SK-N-SH (cell line): ENCODE measurements at regions not wholly inside any gene's neighbourhood (a gene's known extent, or its start where the extent isn't known, plus 50 kb on each side); places are given as distances from the start of the nearest gene placed in this dataset.

Experiments
- CTCF ChIA-PET: fragments of 300-600, 350-600 bp; formaldehyde crosslinking; extraction: SDS; loops from one replicate; lab custom pipeline; 2021; lab: Yijun Ruan, JAX
- POLR2A ChIA-PET: fragments of 350-600 bp; sonication (Branson Sonifier 250); formaldehyde crosslinking; extraction: SDS; loops from one replicate; lab custom pipeline; 2020; ENCODE audit warnings: antibody characterized with exemption, inconsistent platforms; lab: Yijun Ruan, JAX
- DNase-seq: peaks from one replicate; pipeline ENCODE4 v3.0.0; 2012
- H2AFZ ChIP-seq: fragments of 200-600 bp; sonication (generic); 2 replicates; pipeline ENCODE4 v1.8.1; 2016; ENCODE audit warnings: antibody characterized with exemption, mild to moderate bottlenecking, low read depth
- H3F3A ChIP-seq: fragments of 200-600 bp; sonication (generic); replicated peaks from 2 replicates; pipeline ENCODE3; 2016; ENCODE audit warnings: antibody characterized with exemption, mild to moderate bottlenecking; ENCODE audit not compliant: insufficient read depth
- H3K27ac ChIP-seq, 2 experiments: fragments of 200-500 bp in 1 of 2; fragments of 200-600 bp in 1 of 2; sonication (Bioruptor generic) in 1 of 2; sonication (generic), shearing (Covaris generic) in 1 of 2; 2 replicates each; pipeline versions ENCODE4 v1.5.1 to v1.6.1; 2014 to 2016; ENCODE audit warnings: low read depth in 2 of 2, inconsistent platforms in 1 of 2, low read length in 1 of 2, mild to moderate bottlenecking in 1 of 2, mixed read lengths in 1 of 2
- H3K27me3 ChIP-seq: fragments of 200-600 bp; sonication (generic), shearing (Covaris generic); 2 replicates; pipeline ENCODE4 v1.6.1; 2016; ENCODE audit warnings: mixed run types; ENCODE audit not compliant: insufficient read depth
- H3K36me3 ChIP-seq, 2 experiments: fragments of 200-500 bp in 1 of 2; fragments of 200-600 bp in 1 of 2; sonication (Bioruptor generic) in 1 of 2; sonication (generic) in 1 of 2; replicated peaks in 1 of 2; 2 replicates each; pipeline versions ENCODE3 to v1.5.1; 2014 to 2016; ENCODE audit warnings: low read length in 1 of 2, mild to moderate bottlenecking in 1 of 2; ENCODE audit not compliant: insufficient read depth in 2 of 2, control insufficient read depth in 1 of 2
- H3K4me1 ChIP-seq, 2 experiments: fragments of 200-500 bp in 1 of 2; fragments of 200-600 bp in 1 of 2; sonication (Bioruptor generic) in 1 of 2; sonication (generic), shearing (Covaris generic) in 1 of 2; 2 replicates each; pipeline versions ENCODE4 v1.5.1 to v1.6.1; 2014 to 2016; ENCODE audit warnings: low read depth in 1 of 2, low read length in 1 of 2, mixed run types in 1 of 2; ENCODE audit not compliant: insufficient read depth in 2 of 2, control insufficient read depth in 1 of 2
- H3K4me2 ChIP-seq: fragments of 200-600 bp; sonication (generic), shearing (Covaris generic); 2 replicates; pipeline ENCODE4 v1.6.1; 2017; ENCODE audit warnings: mixed run types
- H3K4me3 ChIP-seq, 2 experiments: fragments of 200-500 bp in 1 of 2; fragments of 200-600 bp in 1 of 2; sonication (Bioruptor generic) in 1 of 2; sonication (generic), shearing (Covaris generic) in 1 of 2; 2 replicates each; pipeline versions ENCODE4 v1.5.1 to v1.8.1; 2014 to 2016; ENCODE audit warnings: low read depth in 2 of 2, inconsistent platforms in 1 of 2, low read length in 1 of 2, mild to moderate bottlenecking in 1 of 2, mixed read lengths in 1 of 2, moderate library complexity in 1 of 2
- H3K79me2 ChIP-seq: fragments of 200-600 bp; sonication (generic); 2 replicates; pipeline ENCODE4 v1.8.1; 2017; ENCODE audit warnings: mild to moderate bottlenecking; ENCODE audit not compliant: insufficient read depth
- H3K9ac ChIP-seq: fragments of 200-600 bp; sonication (generic); 2 replicates; pipeline ENCODE4 v1.6.1; 2017; ENCODE audit warnings: mixed run types
- H3K9me2 ChIP-seq: fragments of 200-600 bp; sonication (generic); 2 replicates; pipeline ENCODE4 v1.6.1; 2017; ENCODE audit warnings: mixed run types
- H3K9me3 ChIP-seq: fragments of 200-600 bp; sonication (generic); 2 replicates; pipeline ENCODE4 v1.6.1; 2017; ENCODE audit warnings: mixed run types, mild to moderate bottlenecking, moderate library complexity
- H4K20me1 ChIP-seq: fragments of 200-600 bp; sonication (generic); 2 replicates; pipeline ENCODE4 v1.6.1; 2017; ENCODE audit warnings: mild to moderate bottlenecking, mixed run types; ENCODE audit not compliant: insufficient read depth
- ELF1 ChIP-seq: IDR thresholded peaks from 2 replicates; pipeline ENCODE4 v1.4.0; 2012
- EP300 ChIP-seq, 2 experiments: IDR thresholded peaks; 2 replicates each; pipeline versions ENCODE4 v1.4.0 to v1.6.1; 2012; ENCODE audit warnings: borderline replicate concordance in 1 of 2, low read depth in 1 of 2, low read length in 1 of 2
- EZH2phosphoT487 ChIP-seq: fragments of 200-600 bp; sonication (generic); IDR thresholded peaks from 2 replicates; pipeline ENCODE4 v1.6.1; 2017; ENCODE audit warnings: low read depth, mixed run types, mild to moderate bottlenecking, antibody characterized with exemption, moderate library complexity, borderline replicate concordance
- FOSL2 ChIP-seq: IDR thresholded peaks from 2 replicates; pipeline ENCODE4 v1.4.0; 2012; ENCODE audit warnings: low read depth, mild to moderate bottlenecking, moderate library complexity, borderline replicate concordance
- GABPA ChIP-seq: IDR thresholded peaks from 2 replicates; pipeline ENCODE4 v1.4.0; 2012; ENCODE audit warnings: low read depth, mild to moderate bottlenecking
- JUND ChIP-seq: IDR thresholded peaks from 2 replicates; pipeline ENCODE4 v1.4.0; 2012
- NFIC ChIP-seq: IDR thresholded peaks from 2 replicates; pipeline ENCODE4 v1.4.0; 2012; ENCODE audit warnings: borderline replicate concordance
- NRF1 ChIP-seq: IDR thresholded peaks from 2 replicates; pipeline ENCODE4 v1.6.1; 2012; ENCODE audit warnings: low read depth, mild to moderate bottlenecking, low read length
- REST ChIP-seq: IDR thresholded peaks from 2 replicates; pipeline ENCODE4 v1.6.1; 2012; ENCODE audit warnings: mild to moderate bottlenecking, low read depth, low read length, moderate library complexity
- RXRA ChIP-seq: IDR thresholded peaks from 2 replicates; pipeline ENCODE4 v1.4.0; 2012; ENCODE audit warnings: low read depth, mild to moderate bottlenecking, borderline replicate concordance
- SIN3A ChIP-seq: IDR thresholded peaks from 2 replicates; pipeline ENCODE4 v1.6.1; 2012; ENCODE audit warnings: low read depth, mild to moderate bottlenecking, low read length, moderate library complexity, borderline replicate concordance
- SMC3 ChIP-seq: IDR thresholded peaks from 2 replicates; pipeline ENCODE4 v1.6.1; 2012; ENCODE audit warnings: low read depth, low read length, improper control_type of control experiment
- TAF1 ChIP-seq: IDR thresholded peaks from 2 replicates; pipeline ENCODE4 v1.6.1; 2012; ENCODE audit warnings: low read depth, mild to moderate bottlenecking, low read length, moderate library complexity, borderline replicate concordance
- WGBS: methylation state at CpG from one replicate; pipeline ENCODE4 v1.1.6; 2017; ENCODE audit warnings: low lambda C conversion rate; 5-methylcytosine and 5-hydroxymethylcytosine counted together
- TF ChIP-seq, protein P1 (sequence below): IDR thresholded peaks from 2 replicates; pipeline ENCODE4 v1.4.0; 2012; ENCODE audit warnings: low read depth, borderline replicate concordance
- TF ChIP-seq, protein P2 (sequence below): fragments of 150-350 bp; IDR thresholded peaks from 2 replicates; pipeline ENCODE4 v1.6.1; 2017; ENCODE audit warnings: antibody characterized with exemption, low read length, low read depth, borderline replicate concordance

DNA sequence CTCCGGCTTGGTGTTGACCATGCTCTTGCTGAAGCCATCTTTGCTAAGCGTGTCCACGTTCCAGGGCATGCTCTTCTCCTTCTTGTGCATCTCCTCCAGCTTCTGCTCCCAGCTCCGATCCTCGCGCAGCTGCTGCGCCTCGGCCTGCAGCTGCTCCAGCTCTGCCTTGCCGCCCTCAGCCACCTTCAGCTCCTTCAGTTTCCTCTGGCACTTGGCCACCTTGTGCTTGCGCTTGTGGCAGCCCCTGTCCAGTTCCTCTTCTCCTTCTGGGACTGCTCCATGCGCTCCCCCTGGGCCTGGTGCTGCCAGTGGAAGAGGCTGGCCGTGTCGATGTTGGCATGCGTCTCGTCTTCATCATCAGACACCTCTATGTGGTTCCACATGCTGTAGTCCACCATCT is 128.3 kb upstream of the CLINT1 start:
- 73% methylated on average over 15 of the region's 15 CpGs for WGBS
- H3K79me2 ChIP-seq = no peaks in the 10 kb centered on the region
- H3K36me3 ChIP-seq = no peaks in the 10 kb centered on the region
- H3K9me2 ChIP-seq = no peaks in the 10 kb centered on the region
- H2AFZ ChIP-seq = no peak overlapping the region
- H3K27me3 ChIP-seq = no peaks in the 10 kb centered on the region
- no peaks in the 10 kb centered on the region for H3F3A ChIP-seq
- H3K4me1 ChIP-seq = no peaks in the 10 kb centered on the region; a peak in 1 of 4 replicates
- H4K20me1 ChIP-seq = no peaks in the 10 kb centered on the region
- no peak for DNase-seq
- H3K4me3 ChIP-seq = no peak overlapping the region
- no peaks in the 10 kb centered on the region for H3K9me3 ChIP-seq
- H3K27ac ChIP-seq = no peak overlapping the region
- ChIA-PET POLR2A (no interaction called here), CTCF (no interaction called here)
- H3K9ac ChIP-seq = no peak overlapping the region
- TF ChIP-seq NFIC (no peak), SIN3A (no peak), NRF1 (no peak), FOSL2 (no peak)
- no peak overlapping the region for H3K4me2 ChIP-seq

GRCh38 chr5:157986431-157986990 is 127.6 kb upstream of the CLINT1 start:
- H3K4me2 ChIP-seq = no peak overlapping the region
- H4K20me1 ChIP-seq = no peaks in the 10 kb centered on the region
- no peaks in the 10 kb centered on the region for H3K36me3 ChIP-seq
- WGBS = 78% methylated on average over 15 of the region's 29 CpGs
- H3K4me1 ChIP-seq = no peaks in the 10 kb centered on the region; a peak in 1 of 4 replicates
- H2AFZ ChIP-seq = no peak overlapping the region
- H3K4me3 ChIP-seq = no peak overlapping the region
- ChIA-PET POLR2A (no interaction called here), CTCF (interaction anchor here (1.3 kb wide), 1 partner anchor 38 kb away, joined by 7 read pairs; no protein-coding TSS in a partner anchor)
- TF ChIP-seq ELF1 (no peak), EZH2phosphoT487 (no peak), EP300 (IDR thresholded peaks at IDR 0.05; ENCODE audit: borderline replicate concordance in 1 of 2, low read depth in 1 of 2, low read length in 1 of 2) (no peak)
- no peaks in the 10 kb centered on the region for H3K9me3 ChIP-seq
- H3F3A ChIP-seq = no peaks in the 10 kb centered on the region
- H3K27me3 ChIP-seq = no peaks in the 10 kb centered on the region
- no peaks in the 10 kb centered on the region for H3K79me2 ChIP-seq
- no peak for DNase-seq
- H3K9ac ChIP-seq = no peak overlapping the region
- H3K27ac ChIP-seq = no peak overlapping the region
- H3K9me2 ChIP-seq = no peaks in the 10 kb centered on the region

DNA sequence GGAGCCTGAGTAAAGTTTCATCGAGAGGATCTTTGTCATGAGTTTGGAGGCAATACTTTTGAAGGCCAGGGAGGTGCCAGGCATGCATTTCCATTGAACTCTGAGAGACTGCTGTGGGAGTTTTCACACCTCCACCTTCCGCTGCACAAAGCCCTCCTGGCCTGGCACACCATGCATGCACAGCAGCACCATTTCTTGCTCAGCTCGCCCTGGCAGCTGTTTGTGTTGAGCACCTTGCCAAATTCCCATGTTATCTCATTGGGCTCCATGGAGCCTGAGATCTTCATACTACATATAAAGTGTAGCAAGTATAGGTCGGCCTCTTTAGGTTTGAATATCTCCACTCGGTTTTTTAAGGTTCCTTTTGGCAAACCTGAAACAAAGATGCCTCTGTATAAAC is 125.7 kb upstream of the CLINT1 start:
- no peak overlapping the region for H3K9ac ChIP-seq
- CTCF ChIA-PET = no interaction called here
- H3K4me3 ChIP-seq = no peak overlapping the region
- H3K27ac ChIP-seq = no peak overlapping the region
- H3K9me2 ChIP-seq = no peaks in the 10 kb centered on the region
- no peaks in the 10 kb centered on the region for H4K20me1 ChIP-seq
- no peaks in the 10 kb centered on the region for H3F3A ChIP-seq
- no peaks in the 10 kb centered on the region for H3K79me2 ChIP-seq
- no peaks in the 10 kb centered on the region; a peak in 1 of 4 replicates for H3K4me1 ChIP-seq
- no peak overlapping the region for H3K4me2 ChIP-seq
- H3K36me3 ChIP-seq = no peaks in the 10 kb centered on the region
- TF ChIP-seq RXRA = no peak
- no peak for TF ChIP-seq REST
- no peak for TF ChIP-seq JUND
- TF ChIP-seq EP300 (IDR thresholded peaks at IDR 0.05; ENCODE audit: borderline replicate concordance in 1 of 2, low read depth in 1 of 2, low read length in 1 of 2) = no peak
- TF ChIP-seq, protein P1, sequence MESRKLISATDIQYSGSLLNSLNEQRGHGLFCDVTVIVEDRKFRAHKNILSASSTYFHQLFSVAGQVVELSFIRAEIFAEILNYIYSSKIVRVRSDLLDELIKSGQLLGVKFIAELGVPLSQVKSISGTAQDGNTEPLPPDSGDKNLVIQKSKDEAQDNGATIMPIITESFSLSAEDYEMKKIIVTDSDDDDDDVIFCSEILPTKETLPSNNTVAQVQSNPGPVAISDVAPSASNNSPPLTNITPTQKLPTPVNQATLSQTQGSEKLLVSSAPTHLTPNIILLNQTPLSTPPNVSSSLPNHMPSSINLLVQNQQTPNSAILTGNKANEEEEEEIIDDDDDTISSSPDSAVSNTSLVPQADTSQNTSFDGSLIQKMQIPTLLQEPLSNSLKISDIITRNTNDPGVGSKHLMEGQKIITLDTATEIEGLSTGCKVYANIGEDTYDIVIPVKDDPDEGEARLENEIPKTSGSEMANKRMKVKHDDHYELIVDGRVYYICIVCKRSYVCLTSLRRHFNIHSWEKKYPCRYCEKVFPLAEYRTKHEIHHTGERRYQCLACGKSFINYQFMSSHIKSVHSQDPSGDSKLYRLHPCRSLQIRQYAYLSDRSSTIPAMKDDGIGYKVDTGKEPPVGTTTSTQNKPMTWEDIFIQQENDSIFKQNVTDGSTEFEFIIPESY = no peak
- no peak for TF ChIP-seq FOSL2
- no peak for TF ChIP-seq SMC3
- TF ChIP-seq, protein P2, sequence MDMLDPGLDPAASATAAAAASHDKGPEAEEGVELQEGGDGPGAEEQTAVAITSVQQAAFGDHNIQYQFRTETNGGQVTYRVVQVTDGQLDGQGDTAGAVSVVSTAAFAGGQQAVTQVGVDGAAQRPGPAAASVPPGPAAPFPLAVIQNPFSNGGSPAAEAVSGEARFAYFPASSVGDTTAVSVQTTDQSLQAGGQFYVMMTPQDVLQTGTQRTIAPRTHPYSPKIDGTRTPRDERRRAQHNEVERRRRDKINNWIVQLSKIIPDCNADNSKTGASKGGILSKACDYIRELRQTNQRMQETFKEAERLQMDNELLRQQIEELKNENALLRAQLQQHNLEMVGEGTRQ = no peak
- no peak for TF ChIP-seq TAF1
- no peak for TF ChIP-seq GABPA
- TF ChIP-seq, all 33 proteins: peak for 0
- no peak for DNase-seq
- POLR2A ChIA-PET = no interaction called here
- 23% methylated on average over 4 of the region's 5 CpGs for WGBS
- H2AFZ ChIP-seq = no peak overlapping the region
- no peaks in the 10 kb centered on the region for H3K27me3 ChIP-seq
- no peaks in the 10 kb centered on the region for H3K9me3 ChIP-seq
